ENCODE measurements at regions not wholly inside any gene's neighbourhood (a gene's known extent, or its start where the extent isn't known, plus 50 kb on each side); places are given as distances from the start of the nearest gene placed in this dataset.
"Not testable (repeated sequence)": the region's sequence is repeated elsewhere in the genome, so short reads cannot be mapped to it uniquely, and the experiment has no call there.

- FAIRE-seq (no peak), DNase-seq (ENCODE audit: low read depth in 1 of 2, low spot score in 1 of 2) (no peak), ATAC-seq (no peak)
- H3K4me1 ChIP-seq: 0 out of 3 replicates have a peak, but pooled peaks cover 3% of the 10 kb centered on the region
- H3K27ac ChIP-seq: no peak overlapping the region
- WGBS (ENCODE audit: missing lambda C conversion rate): 90% methylated on average over 2 of the region's 2 CpGs
- ChIA-PET CTCF (no interaction called here), POLR2A (no interaction called here)
- no peak overlapping the region for H3K4me2 ChIP-seq
- H3K9me3 ChIP-seq: no peaks in the 10 kb centered on the region
- no peak overlapping the region for H3K4me3 ChIP-seq
- TF ChIP-seq NR3C1 (IDR thresholded peaks at IDR 0.05): no peak
- no peak for TF ChIP-seq NFE2L2 (conservative IDR thresholded peaks at IDR 0.05; ENCODE audit: low read length)
Observed at GRCh38 chr10:22832851-22833250, 95.0 kb upstream of the ARMC3 start.

DNA sequence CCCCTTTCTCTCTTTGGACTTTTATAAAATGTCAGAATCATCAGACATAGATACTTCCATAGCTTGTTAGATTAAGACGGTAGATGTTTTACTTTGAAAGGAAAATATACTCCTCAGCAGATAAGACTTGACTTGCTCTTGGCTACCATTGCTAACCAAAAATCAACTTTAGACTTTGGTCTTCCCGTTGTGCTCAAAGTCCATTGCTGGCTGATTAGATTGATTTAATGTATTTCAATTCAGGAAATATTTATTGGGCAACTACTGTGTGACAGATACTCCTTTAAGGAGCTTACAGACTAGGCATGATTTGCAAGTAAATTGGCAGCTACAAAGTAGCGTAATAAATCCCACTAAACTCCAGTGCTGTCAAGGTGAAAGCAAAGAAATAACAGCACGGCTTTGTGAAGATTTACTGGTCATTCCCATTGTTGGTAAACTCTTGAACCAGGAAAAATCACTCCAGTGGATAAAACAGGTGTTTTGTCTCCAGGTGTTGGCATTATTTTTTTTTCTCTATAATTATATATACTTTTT, 95.7 kb upstream of the ARMC3 start:
- Histone ChIP-seq H3K4me2 (no peak overlapping the region), H3K4me3 (no peak overlapping the region), H3K4me1 (0 out of 3 replicates have a peak, but pooled peaks cover 3% of the 10 kb centered on the region), H3K27ac (no peak overlapping the region), H3K9me3 (no peaks in the 10 kb centered on the region)
- 62% methylated on average over 4 of the region's 4 CpGs for WGBS (ENCODE audit: missing lambda C conversion rate)
- POLR2A ChIA-PET: no interaction called here
- CTCF ChIA-PET: interaction anchor here (0.8 to 1.1 kb wide), 2 partner anchors 10 to 431 kb away, joined by 3 to 4 read pairs; no protein-coding TSS in a partner anchor
- no peak for FAIRE-seq
- ATAC-seq: no peak
- TF ChIP-seq EHF (CRISPR knock-in tag; IDR thresholded peaks at IDR 0.05) (no peak), CHD2 (IDR thresholded peaks at IDR 0.05; ENCODE audit: low read length, partially characterized antibody) (no peak)
- DNase-seq (ENCODE audit: low read depth in 1 of 2, low spot score in 1 of 2): no peak

GRCh38 chr10:22831586-22831985, 96.3 kb upstream of the ARMC3 start:
- ChIA-PET POLR2A (no interaction called here), CTCF (interaction anchor here (0.8 to 1.2 kb wide), 3 partner anchors 9 to 430 kb away, joined by 3 to 4 read pairs (median 3); no protein-coding TSS in a partner anchor)
- DNase-seq (ENCODE audit: low read depth in 1 of 2, low spot score in 1 of 2): no peak
- Histone ChIP-seq H3K27ac (no peak overlapping the region), H3K4me2 (no peak overlapping the region), H3K4me3 (no peak overlapping the region), H3K4me1 (0 out of 3 replicates have a peak, but pooled peaks cover 3% of the 10 kb centered on the region), H3K9me3 (no peaks in the 10 kb centered on the region)
- TF ChIP-seq, protein P1, sequence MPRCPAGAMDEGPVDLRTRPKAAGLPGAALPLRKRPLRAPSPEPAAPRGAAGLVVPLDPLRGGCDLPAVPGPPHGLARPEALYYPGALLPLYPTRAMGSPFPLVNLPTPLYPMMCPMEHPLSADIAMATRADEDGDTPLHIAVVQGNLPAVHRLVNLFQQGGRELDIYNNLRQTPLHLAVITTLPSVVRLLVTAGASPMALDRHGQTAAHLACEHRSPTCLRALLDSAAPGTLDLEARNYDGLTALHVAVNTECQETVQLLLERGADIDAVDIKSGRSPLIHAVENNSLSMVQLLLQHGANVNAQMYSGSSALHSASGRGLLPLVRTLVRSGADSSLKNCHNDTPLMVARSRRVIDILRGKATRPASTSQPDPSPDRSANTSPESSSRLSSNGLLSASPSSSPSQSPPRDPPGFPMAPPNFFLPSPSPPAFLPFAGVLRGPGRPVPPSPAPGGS (IDR thresholded peaks at IDR 0.05): no peak
- TF ChIP-seq GATA3 (IDR thresholded peaks at IDR 0.05; ENCODE audit: borderline replicate concordance) (no peak), ESRRA (IDR thresholded peaks at IDR 0.05; ENCODE audit: borderline replicate concordance, low read length) (no peak), POLR2AphosphoS2 (conservative IDR thresholded peaks at IDR 0.05; ENCODE audit: low read length) (no peak), HEYL (CRISPR knock-in tag; IDR thresholded peaks at IDR 0.05) (no peak), KDM1A (IDR thresholded peaks at IDR 0.05; ENCODE audit: low read depth) (no peak)
- TF ChIP-seq, protein P2, sequence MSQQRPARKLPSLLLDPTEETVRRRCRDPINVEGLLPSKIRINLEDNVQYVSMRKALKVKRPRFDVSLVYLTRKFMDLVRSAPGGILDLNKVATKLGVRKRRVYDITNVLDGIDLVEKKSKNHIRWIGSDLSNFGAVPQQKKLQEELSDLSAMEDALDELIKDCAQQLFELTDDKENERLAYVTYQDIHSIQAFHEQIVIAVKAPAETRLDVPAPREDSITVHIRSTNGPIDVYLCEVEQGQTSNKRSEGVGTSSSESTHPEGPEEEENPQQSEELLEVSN (IDR thresholded peaks at IDR 0.05; ENCODE audit: borderline replicate concordance, low read depth): no peak
- TF ChIP-seq, protein P3, sequence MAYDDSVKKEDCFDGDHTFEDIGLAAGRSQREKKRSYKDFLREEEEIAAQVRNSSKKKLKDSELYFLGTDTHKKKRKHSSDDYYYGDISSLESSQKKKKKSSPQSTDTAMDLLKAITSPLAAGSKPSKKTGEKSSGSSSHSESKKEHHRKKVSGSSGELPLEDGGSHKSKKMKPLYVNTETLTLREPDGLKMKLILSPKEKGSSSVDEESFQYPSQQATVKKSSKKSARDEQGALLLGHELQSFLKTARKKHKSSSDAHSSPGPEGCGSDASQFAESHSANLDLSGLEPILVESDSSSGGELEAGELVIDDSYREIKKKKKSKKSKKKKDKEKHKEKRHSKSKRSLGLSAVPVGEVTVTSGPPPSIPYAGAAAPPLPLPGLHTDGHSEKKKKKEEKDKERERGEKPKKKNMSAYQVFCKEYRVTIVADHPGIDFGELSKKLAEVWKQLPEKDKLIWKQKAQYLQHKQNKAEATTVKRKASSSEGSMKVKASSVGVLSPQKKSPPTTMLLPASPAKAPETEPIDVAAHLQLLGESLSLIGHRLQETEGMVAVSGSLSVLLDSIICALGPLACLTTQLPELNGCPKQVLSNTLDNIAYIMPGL (CRISPR knock-in tag; IDR thresholded peaks at IDR 0.05; ENCODE audit: borderline replicate concordance): no peak
- FAIRE-seq: no peak
- whole genome bisulfite sequencing (ENCODE audit: missing lambda C conversion rate): 70% methylated on average over 8 of the region's 8 CpGs
- ATAC-seq: no peak

GRCh38 chr10:22828712-22829111, 99.1 kb upstream of the ARMC3 start:
- CTCF ChIA-PET: not testable (repeated sequence)

GRCh38 chr10:22825841-22826240, 102.0 kb upstream of the ARMC3 start:
- Histone ChIP-seq H3K4me1 (peaks cover 35% of the 10 kb centered on the region; the same call in 2 of the 3 replicates), H3K27ac (peak overlapping the region in 1 of 2 experiments; percentile 29; a peak in 3 of 6 replicates), H3K4me2 (no peak overlapping the region), H3K4me3 (no peak overlapping the region), H3K9me3 (no peaks in the 10 kb centered on the region)
- ATAC-seq: peak in 1 of 2 experiments; percentile 28; a peak in 1 of 6 replicates
- DNase-seq (ENCODE audit: low read depth in 1 of 2, low spot score in 1 of 2): no peak
- TF ChIP-seq HOXA7 (CRISPR knock-in tag; IDR thresholded peaks at IDR 0.05): no peak
- TF ChIP-seq NPAS2 (CRISPR knock-in tag; IDR thresholded peaks at IDR 0.05; ENCODE audit: borderline replicate concordance): no peak
- TF ChIP-seq, protein P4, sequence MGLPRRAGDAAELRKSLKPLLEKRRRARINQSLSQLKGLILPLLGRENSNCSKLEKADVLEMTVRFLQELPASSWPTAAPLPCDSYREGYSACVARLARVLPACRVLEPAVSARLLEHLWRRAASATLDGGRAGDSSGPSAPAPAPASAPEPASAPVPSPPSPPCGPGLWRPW (IDR thresholded peaks at IDR 0.05): no peak
- no peak for TF ChIP-seq FOXS1 (CRISPR knock-in tag; IDR thresholded peaks at IDR 0.05)
- WGBS (ENCODE audit: missing lambda C conversion rate): 73% methylated on average over 6 of the region's 6 CpGs
- CTCF ChIA-PET: no interaction called here
- FAIRE-seq: no peak
- POLR2A ChIA-PET: no interaction called here

More at GRCh38 chr10:22828712-22829111, 99.1 kb upstream of the ARMC3 start:
- H3K27ac ChIP-seq; DNase-seq (ENCODE audit: low read depth in 1 of 2, low spot score in 1 of 2); POLR2A ChIA-PET; ATAC-seq; H3K9me3 ChIP-seq; H3K4me3 ChIP-seq; H3K4me2 ChIP-seq; FAIRE-seq: not testable (repeated sequence)
- H3K4me1 ChIP-seq: peaks cover 20% of the 10 kb centered on the region; the same call in 2 of the 3 replicates
- TF ChIP-seq MAFK (IDR thresholded peaks at IDR 0.05; ENCODE audit: partially characterized antibody): peak; percentile 10

All from A549 (cell line).